Skeletal muscle satellite cell (primary cell): ENCODE measurements at regions not wholly inside any gene's neighbourhood (a gene's known extent, or its start where the extent isn't known, plus 50 kb on each side); places are given as distances from the start of the nearest gene placed in this dataset.

Source experiments
- H3K27me3 ChIP-seq: 2 replicates; pipeline ENCODE4 v1.7.0; 2013; ENCODE audit warnings: low read length; ENCODE audit not compliant: control insufficient read depth, insufficient read depth
- H3K36me3 ChIP-seq: 2 replicates; pipeline ENCODE4 v1.7.0; 2013; ENCODE audit warnings: mild to moderate bottlenecking, control low read depth, low read length; ENCODE audit not compliant: insufficient read depth
- H3K4me1 ChIP-seq: 2 replicates; pipeline ENCODE4 v1.7.0; 2013; ENCODE audit warnings: low read length; ENCODE audit not compliant: control insufficient read depth, insufficient read depth
- H3K4me2 ChIP-seq: 2 replicates; pipeline ENCODE4 v1.7.0; 2013; ENCODE audit warnings: mild to moderate bottlenecking, low read length
- H3K4me3 ChIP-seq: 2 replicates; pipeline ENCODE4 v1.7.0; 2013; ENCODE audit warnings: low read length
- H3K9ac ChIP-seq: 2 replicates; pipeline ENCODE4 v1.7.0; 2013; ENCODE audit warnings: mild to moderate bottlenecking, low read depth, low read length, moderate library complexity
- H3K9me3 ChIP-seq: replicated peaks from 2 replicates; pipeline ENCODE4 v1.7.0; 2013; ENCODE audit warnings: mild to moderate bottlenecking, control low read depth, low read length

- Histone ChIP-seq H3K4me3 (no peak overlapping the region), H3K36me3 (no peaks in the 10 kb centered on the region), H3K27me3 (no peaks in the 10 kb centered on the region), H3K4me2 (no peak overlapping the region), H3K4me1 (peaks cover 12% of the 10 kb centered on the region), H3K9me3 (no peaks in the 10 kb centered on the region), H3K9ac (no peak overlapping the region)
These were observed 244.2 kb downstream of the HIVEP2 start for GRCh38 chr6:142700671-142701312.
